GM13977 (cell line): ENCODE measurements at regions not wholly inside any gene's neighbourhood (a gene's known extent, or its start where the extent isn't known, plus 50 kb on each side); places are given as distances from the start of the nearest gene placed in this dataset.

Experiments
- DNase-seq: peaks from one replicate; pipeline ENCODE4 v3.0.0; 2012; ENCODE audit warnings: low spot score
- CTCF ChIP-seq: IDR thresholded peaks from 2 replicates; pipeline ENCODE4 v1.5.1; 2012; ENCODE audit warnings: mild to moderate bottlenecking, control low read depth; ENCODE audit not compliant: insufficient read depth; ENCODE audit errors: extremely low read depth, missing control alignments
- in situ Hi-C: fragments of 300-500 bp; cut with MboI; formaldehyde crosslinking; loops from one replicate; pipeline ENCODE4 v1.12.0; 2022; ENCODE audit warnings: low sequenced_read_pairs, low pct_unique_long_range_greater_than_20kb, mixed read lengths, inconsistent platforms; ENCODE audit not compliant: unreplicated experiment

- TF ChIP-seq CTCF: no peak
- in situ Hi-C loops: loop anchor here (25.0 kb wide), 1 partner anchor 287 kb away; no protein-coding TSS in a partner anchor
- no peak for DNase-seq
These were observed 69.9 kb upstream of the EXOC1L start for GRCh38 chr4:55749666-55750065.

GRCh38 chr4:55752810-55753209 lies 66.8 kb upstream of the EXOC1L start:
- no peak for DNase-seq
- in situ Hi-C loops: no loop called here
- TF ChIP-seq CTCF: no peak

- no peak for DNase-seq
- in situ Hi-C loops: no loop called here
- no peak for TF ChIP-seq CTCF
These were observed 65.7 kb upstream of the EXOC1L start for GRCh38 chr4:55753856-55754255.

- DNase-seq: no peak
- TF ChIP-seq CTCF: no peak
- in situ Hi-C loops: no loop called here
These were observed 64.7 kb upstream of the EXOC1L start for GRCh38 chr4:55754754-55755350.

GRCh38 chr4:55756208-55756607 lies 63.4 kb upstream of the EXOC1L start:
- DNase-seq: no peak
- TF ChIP-seq CTCF: no peak
- in situ Hi-C loops: no loop called here

GRCh38 chr4:55757356-55757952 lies 62.1 kb upstream of the EXOC1L start:
- in situ Hi-C loops: no loop called here
- no peak for DNase-seq

More at GRCh38 chr4:55757356-55757952, 62.1 kb upstream of the EXOC1L start:
- TF ChIP-seq CTCF: no peak
